GM10248 (cell line): ENCODE measurements at regions not wholly inside any gene's neighbourhood (a gene's known extent, or its start where the extent isn't known, plus 50 kb on each side); places are given as distances from the start of the nearest gene placed in this dataset.

Experiments used
- CTCF ChIA-PET: fragments of 300-600 bp; sonication (Branson Sonifier 250); formaldehyde crosslinking; extraction: SDS; loops from one replicate; lab custom pipeline; 2021; ENCODE audit warnings: antibody characterized with exemption; lab: Yijun Ruan, JAX
- POLR2A ChIA-PET: fragments of 350-650 bp; sonication (Branson Sonifier 250); formaldehyde crosslinking; extraction: SDS; loops from one replicate; lab custom pipeline; 2020; ENCODE audit warnings: antibody characterized with exemption; lab: Yijun Ruan, JAX
- DNase-seq: peaks from one replicate; pipeline ENCODE4 v3.0.0; 2012; ENCODE audit errors: extremely low spot score
- TF ChIP-seq, protein P1 (sequence below): IDR thresholded peaks from 2 replicates; pipeline ENCODE4 v1.5.1; 2012; ENCODE audit warnings: mild to moderate bottlenecking, low read depth; ENCODE audit errors: extremely low read depth, missing control alignments, control extremely low read depth

- DNase-seq: peak; percentile 57
- ChIA-PET POLR2A (no interaction called here), CTCF (interaction anchor here (0.9 to 4.0 kb wide), 16 partner anchors 11 to 757 kb away, joined by 3 to 69 read pairs (median 5); no protein-coding TSS in a partner anchor)
- TF ChIP-seq, protein P1, sequence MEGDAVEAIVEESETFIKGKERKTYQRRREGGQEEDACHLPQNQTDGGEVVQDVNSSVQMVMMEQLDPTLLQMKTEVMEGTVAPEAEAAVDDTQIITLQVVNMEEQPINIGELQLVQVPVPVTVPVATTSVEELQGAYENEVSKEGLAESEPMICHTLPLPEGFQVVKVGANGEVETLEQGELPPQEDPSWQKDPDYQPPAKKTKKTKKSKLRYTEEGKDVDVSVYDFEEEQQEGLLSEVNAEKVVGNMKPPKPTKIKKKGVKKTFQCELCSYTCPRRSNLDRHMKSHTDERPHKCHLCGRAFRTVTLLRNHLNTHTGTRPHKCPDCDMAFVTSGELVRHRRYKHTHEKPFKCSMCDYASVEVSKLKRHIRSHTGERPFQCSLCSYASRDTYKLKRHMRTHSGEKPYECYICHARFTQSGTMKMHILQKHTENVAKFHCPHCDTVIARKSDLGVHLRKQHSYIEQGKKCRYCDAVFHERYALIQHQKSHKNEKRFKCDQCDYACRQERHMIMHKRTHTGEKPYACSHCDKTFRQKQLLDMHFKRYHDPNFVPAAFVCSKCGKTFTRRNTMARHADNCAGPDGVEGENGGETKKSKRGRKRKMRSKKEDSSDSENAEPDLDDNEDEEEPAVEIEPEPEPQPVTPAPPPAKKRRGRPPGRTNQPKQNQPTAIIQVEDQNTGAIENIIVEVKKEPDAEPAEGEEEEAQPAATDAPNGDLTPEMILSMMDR: peak; percentile 67
Measured at GRCh38 chr6:2353412-2354137, 108.2 kb upstream of the GMDS start.

- TF ChIP-seq, protein P1: no peak
- DNase-seq: no peak
- POLR2A ChIA-PET: interaction anchor here (0.7 kb wide), 1 partner anchor 157 kb away, joined by 12 read pairs; no protein-coding TSS in a partner anchor
- CTCF ChIA-PET: interaction anchor here (0.8 to 4.0 kb wide), 7 partner anchors 97 to 756 kb away, joined by 3 to 69 read pairs (median 4); no protein-coding TSS in a partner anchor
Measured at GRCh38 chr6:2351807-2352431, 106.5 kb upstream of the GMDS start.

GRCh38 chr6:2351090-2351489 lies 105.7 kb upstream of the GMDS start:
- no peak for DNase-seq
- ChIA-PET CTCF (interaction anchor here (0.8 to 4.0 kb wide), 6 partner anchors 98 to 755 kb away, joined by 3 to 69 read pairs (median 4); no protein-coding TSS in a partner anchor), POLR2A (no interaction called here)
- TF ChIP-seq, protein P1: no peak

- ChIA-PET POLR2A (no interaction called here), CTCF (interaction anchor here (1.4 to 1.5 kb wide), 2 partner anchors 15 to 750 kb away, joined by 4 to 10 read pairs; no protein-coding TSS in a partner anchor)
- TF ChIP-seq, protein P1: no peak
- no peak for DNase-seq
Measured at GRCh38 chr6:2346078-2346477, 100.7 kb upstream of the GMDS start.

DNA sequence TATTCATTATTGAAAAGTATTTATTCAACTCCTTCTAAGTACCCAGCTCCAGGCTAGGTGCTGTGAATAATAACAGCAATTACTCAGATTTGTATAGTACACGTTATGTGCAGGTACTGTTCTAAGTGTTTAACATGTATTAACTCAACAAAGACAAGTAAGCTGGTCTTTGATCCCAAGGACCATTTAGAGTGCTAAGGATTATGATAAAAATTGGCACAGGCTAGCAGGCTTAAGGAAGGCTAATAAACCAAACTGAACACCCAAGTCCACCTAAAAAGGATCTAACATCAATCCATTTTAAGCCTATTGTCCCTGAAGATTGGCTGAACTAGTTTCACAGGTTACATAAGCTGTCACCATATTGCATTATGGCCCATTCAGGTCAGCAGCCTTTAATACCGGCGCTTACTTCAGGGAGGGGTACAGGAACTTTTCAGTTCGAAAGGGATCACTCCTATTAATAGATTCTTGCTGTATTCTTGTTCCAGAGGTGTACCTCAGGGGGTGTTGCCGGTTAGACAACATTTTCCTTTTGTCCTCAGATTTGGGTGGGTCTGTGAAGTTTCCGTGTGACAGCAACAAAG lies 99.0 kb upstream of the GMDS start:
- DNase-seq: no peak
- POLR2A ChIA-PET: no interaction called here
- TF ChIP-seq, protein P1: no peak
- CTCF ChIA-PET: interaction anchor here (1.7 kb wide), 1 partner anchor 135 kb away, joined by 5 read pairs; no protein-coding TSS in a partner anchor

- CTCF ChIA-PET: no interaction called here
- POLR2A ChIA-PET: no interaction called here
- TF ChIP-seq, protein P1: no peak
- DNase-seq: no peak
Measured at GRCh38 chr6:2327591-2327990, 82.2 kb upstream of the GMDS start.
